ENCODE measurements at regions not wholly inside any gene's neighbourhood (a gene's known extent, or its start where the extent isn't known, plus 50 kb on each side); places are given as distances from the start of the nearest gene placed in this dataset.

- TF ChIP-seq CTCF (IDR thresholded peaks at IDR 0.05; ENCODE audit: low read length), result no peak
- TF ChIP-seq EZH2 (optimal IDR thresholded peaks at IDR 0.05; ENCODE audit: low read depth, low read length), result no peak
- TF ChIP-seq EZH2phosphoT487 (IDR thresholded peaks at IDR 0.05; ENCODE audit: low read length), result no peak
These were observed 61.7 kb downstream of the PJA1 start for GRCh38 chrX:69103539-69103938.

Data from MM.1S (cell line).